C4-2B (cell line): ENCODE measurements at regions not wholly inside any gene's neighbourhood (a gene's known extent, or its start where the extent isn't known, plus 50 kb on each side); places are given as distances from the start of the nearest gene placed in this dataset.

Source experiments
- CTCF ChIP-seq: fragments of 450-650 bp; conservative IDR thresholded peaks from 2 replicates; pipeline ENCODE4 v1.5.1; 2017; ENCODE audit warnings: mild to moderate bottlenecking
- ZFX ChIP-seq: fragments of 450-650 bp; IDR thresholded peaks from 2 replicates; pipeline ENCODE4 v1.6.1; 2017

GRCh38 chr7:115447495-115447894 is 525.6 kb downstream of the MDFIC start:
- no peak for TF ChIP-seq CTCF
- TF ChIP-seq ZFX = no peak
